DOHH2 (cell line): ENCODE measurements at regions not wholly inside any gene's neighbourhood (a gene's known extent, or its start where the extent isn't known, plus 50 kb on each side); places are given as distances from the start of the nearest gene placed in this dataset.

ENCODE experiments used
- H3F3A ChIP-seq: fragments of 200-600 bp; sonication (generic), shearing (Covaris generic); 2 replicates; pipeline ENCODE4 v1.6.0; 2016; ENCODE audit warnings: antibody characterized with exemption, mild to moderate bottlenecking; ENCODE audit not compliant: control insufficient read depth, insufficient read depth
- H3K27ac ChIP-seq: fragments of 200-600 bp; sonication (generic); 2 replicates; pipeline ENCODE4 v1.5.1; 2014; ENCODE audit warnings: low read depth, mild to moderate bottlenecking, low read length, moderate library complexity
- H3K27me3 ChIP-seq: fragments of 200-600 bp; sonication (generic); 2 replicates; pipeline ENCODE4 v1.6.1; 2014; ENCODE audit warnings: mild to moderate bottlenecking, low read length, mixed read lengths; ENCODE audit not compliant: control insufficient read depth
- H3K36me3 ChIP-seq: fragments of 200-600 bp; sonication (generic); 2 replicates; pipeline ENCODE4 v1.6.1; 2014; ENCODE audit warnings: mild to moderate bottlenecking, low read length, moderate library complexity, mixed read lengths; ENCODE audit not compliant: control insufficient read depth
- H3K4me1 ChIP-seq: fragments of 200-600 bp; sonication (generic); 2 replicates; pipeline ENCODE4 v1.6.1; 2014; ENCODE audit warnings: mild to moderate bottlenecking, low read length, mixed read lengths; ENCODE audit not compliant: control insufficient read depth
- H3K4me2 ChIP-seq: fragments of 200-600 bp; sonication (generic); 2 replicates; pipeline ENCODE4 v1.6.0; 2014; ENCODE audit warnings: mild to moderate bottlenecking, low read length, moderate library complexity
- H3K4me3 ChIP-seq: fragments of 200-600 bp; sonication (generic); 2 replicates; pipeline ENCODE4 v1.5.1; 2014; ENCODE audit warnings: mild to moderate bottlenecking, low read length, mixed read lengths
- H3K79me2 ChIP-seq: fragments of 200-600 bp; sonication (generic); 2 replicates; pipeline ENCODE4 v1.6.1; 2014; ENCODE audit warnings: mild to moderate bottlenecking, low read length, mixed read lengths; ENCODE audit not compliant: control insufficient read depth
- H3K9me2 ChIP-seq: fragments of 200-600 bp; sonication (generic); replicated peaks from 2 replicates; pipeline ENCODE4 v1.6.1; 2014; ENCODE audit warnings: mild to moderate bottlenecking, low read length, mixed read lengths; ENCODE audit not compliant: control insufficient read depth
- H3K9me3 ChIP-seq: fragments of 200-600 bp; sonication (generic); 2 replicates; pipeline ENCODE4 v1.6.1; 2014; ENCODE audit warnings: antibody characterized with exemption, low read length, mixed read lengths; ENCODE audit not compliant: control insufficient read depth, insufficient read depth
- H4K20me1 ChIP-seq: fragments of 200-600 bp; sonication (generic); 2 replicates; pipeline ENCODE4 v1.6.0; 2014; ENCODE audit warnings: low read depth, mild to moderate bottlenecking, antibody characterized with exemption, low read length, moderate library complexity; ENCODE audit not compliant: control insufficient read depth, insufficient read depth
- EZH2phosphoT487 ChIP-seq: fragments of 200-600 bp; sonication (generic); IDR thresholded peaks from 2 replicates; pipeline ENCODE4 v1.6.1; 2017; ENCODE audit warnings: borderline replicate concordance, mild to moderate bottlenecking, antibody characterized with exemption, low read length, moderate library complexity, mixed read lengths
- TF ChIP-seq, protein P1 (sequence below): fragments of 200-600 bp; sonication (generic); IDR thresholded peaks from one replicate; pipeline ENCODE4 v1.5.1; 2014; ENCODE audit warnings: antibody characterized with exemption, mild to moderate bottlenecking, low read depth, low read length; ENCODE audit not compliant: poor library complexity, severe bottlenecking

GRCh38 chr7:10015687-10016086 is 958.0 kb upstream of the PHF14 start:
- no peaks in the 10 kb centered on the region for H4K20me1 ChIP-seq
- H3K4me3 ChIP-seq = no peak overlapping the region
- H3K27ac ChIP-seq = no peak overlapping the region
- H3K4me2 ChIP-seq = no peak overlapping the region
- H3K4me1 ChIP-seq = no peaks in the 10 kb centered on the region
- H3K9me2 ChIP-seq = no peaks in the 10 kb centered on the region
- H3K9me3 ChIP-seq = peaks cover 9% of the 10 kb centered on the region; the same call in 1 of the 2 replicates
- TF ChIP-seq, protein P1, sequence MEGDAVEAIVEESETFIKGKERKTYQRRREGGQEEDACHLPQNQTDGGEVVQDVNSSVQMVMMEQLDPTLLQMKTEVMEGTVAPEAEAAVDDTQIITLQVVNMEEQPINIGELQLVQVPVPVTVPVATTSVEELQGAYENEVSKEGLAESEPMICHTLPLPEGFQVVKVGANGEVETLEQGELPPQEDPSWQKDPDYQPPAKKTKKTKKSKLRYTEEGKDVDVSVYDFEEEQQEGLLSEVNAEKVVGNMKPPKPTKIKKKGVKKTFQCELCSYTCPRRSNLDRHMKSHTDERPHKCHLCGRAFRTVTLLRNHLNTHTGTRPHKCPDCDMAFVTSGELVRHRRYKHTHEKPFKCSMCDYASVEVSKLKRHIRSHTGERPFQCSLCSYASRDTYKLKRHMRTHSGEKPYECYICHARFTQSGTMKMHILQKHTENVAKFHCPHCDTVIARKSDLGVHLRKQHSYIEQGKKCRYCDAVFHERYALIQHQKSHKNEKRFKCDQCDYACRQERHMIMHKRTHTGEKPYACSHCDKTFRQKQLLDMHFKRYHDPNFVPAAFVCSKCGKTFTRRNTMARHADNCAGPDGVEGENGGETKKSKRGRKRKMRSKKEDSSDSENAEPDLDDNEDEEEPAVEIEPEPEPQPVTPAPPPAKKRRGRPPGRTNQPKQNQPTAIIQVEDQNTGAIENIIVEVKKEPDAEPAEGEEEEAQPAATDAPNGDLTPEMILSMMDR = no peak
- TF ChIP-seq EZH2phosphoT487 = no peak
- H3K36me3 ChIP-seq = no peaks in the 10 kb centered on the region
- no peaks in the 10 kb centered on the region for H3F3A ChIP-seq
- no peaks in the 10 kb centered on the region for H3K27me3 ChIP-seq
- no peaks in the 10 kb centered on the region for H3K79me2 ChIP-seq

DNA sequence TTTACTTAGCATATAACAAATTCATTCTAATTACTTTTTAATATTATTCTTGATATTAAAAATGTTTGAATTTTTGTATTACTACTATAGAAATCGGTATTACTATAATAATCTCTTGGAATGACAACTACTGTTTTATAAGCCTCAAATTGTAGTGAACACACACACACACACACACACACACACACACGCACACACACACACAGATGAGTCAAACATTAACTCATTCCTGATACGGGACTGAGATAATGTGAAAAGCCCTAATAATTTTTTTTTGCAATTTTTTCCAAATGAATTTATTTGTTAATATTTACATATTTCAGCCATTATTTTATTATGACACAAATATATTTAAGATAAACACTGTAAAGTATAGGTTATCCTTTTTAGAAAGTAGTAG is 951.2 kb upstream of the PHF14 start:
- no peaks in the 10 kb centered on the region for H3K9me2 ChIP-seq
- H3K4me1 ChIP-seq = no peaks in the 10 kb centered on the region
- H3F3A ChIP-seq = no peaks in the 10 kb centered on the region
- no peaks in the 10 kb centered on the region for H4K20me1 ChIP-seq
- TF ChIP-seq, protein P1 = no peak
- no peak for TF ChIP-seq EZH2phosphoT487
- H3K27ac ChIP-seq = no peak overlapping the region
- no peaks in the 10 kb centered on the region for H3K79me2 ChIP-seq
- H3K27me3 ChIP-seq = no peaks in the 10 kb centered on the region
- H3K4me2 ChIP-seq = no peak overlapping the region
- H3K4me3 ChIP-seq = no peak overlapping the region
- no peaks in the 10 kb centered on the region for H3K36me3 ChIP-seq
- no peaks in the 10 kb centered on the region for H3K9me3 ChIP-seq

DNA sequence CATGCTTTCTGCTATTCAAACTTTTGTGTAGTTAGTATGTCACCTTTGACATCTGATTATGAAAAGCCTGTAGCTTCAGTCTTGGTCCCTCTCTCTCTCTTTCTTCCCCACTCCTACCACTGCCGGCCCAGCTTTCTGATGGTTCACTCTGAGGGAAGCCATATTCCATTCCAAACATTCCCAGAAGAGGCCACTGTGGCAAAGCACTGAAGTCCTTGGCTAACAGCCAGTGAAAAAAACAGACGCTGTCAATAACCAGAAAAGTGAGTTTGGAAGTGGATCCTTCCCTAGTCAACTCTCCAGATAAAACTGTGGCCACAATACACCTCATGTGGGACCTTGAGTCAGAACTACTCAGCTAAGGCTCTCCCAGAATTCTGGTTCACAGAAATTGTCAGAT is 950.7 kb upstream of the PHF14 start:
- H3K4me2 ChIP-seq = no peak overlapping the region
- H3K79me2 ChIP-seq = no peaks in the 10 kb centered on the region
- H3F3A ChIP-seq = no peaks in the 10 kb centered on the region
- no peaks in the 10 kb centered on the region for H3K36me3 ChIP-seq
- no peak overlapping the region for H3K4me3 ChIP-seq
- no peaks in the 10 kb centered on the region for H3K9me2 ChIP-seq
- H3K4me1 ChIP-seq = no peaks in the 10 kb centered on the region
- no peak for TF ChIP-seq EZH2phosphoT487
- TF ChIP-seq, protein P1 = no peak
- H3K27ac ChIP-seq = no peak overlapping the region
- no peaks in the 10 kb centered on the region for H3K9me3 ChIP-seq
- H3K27me3 ChIP-seq = no peaks in the 10 kb centered on the region
- no peaks in the 10 kb centered on the region for H4K20me1 ChIP-seq

DNA sequence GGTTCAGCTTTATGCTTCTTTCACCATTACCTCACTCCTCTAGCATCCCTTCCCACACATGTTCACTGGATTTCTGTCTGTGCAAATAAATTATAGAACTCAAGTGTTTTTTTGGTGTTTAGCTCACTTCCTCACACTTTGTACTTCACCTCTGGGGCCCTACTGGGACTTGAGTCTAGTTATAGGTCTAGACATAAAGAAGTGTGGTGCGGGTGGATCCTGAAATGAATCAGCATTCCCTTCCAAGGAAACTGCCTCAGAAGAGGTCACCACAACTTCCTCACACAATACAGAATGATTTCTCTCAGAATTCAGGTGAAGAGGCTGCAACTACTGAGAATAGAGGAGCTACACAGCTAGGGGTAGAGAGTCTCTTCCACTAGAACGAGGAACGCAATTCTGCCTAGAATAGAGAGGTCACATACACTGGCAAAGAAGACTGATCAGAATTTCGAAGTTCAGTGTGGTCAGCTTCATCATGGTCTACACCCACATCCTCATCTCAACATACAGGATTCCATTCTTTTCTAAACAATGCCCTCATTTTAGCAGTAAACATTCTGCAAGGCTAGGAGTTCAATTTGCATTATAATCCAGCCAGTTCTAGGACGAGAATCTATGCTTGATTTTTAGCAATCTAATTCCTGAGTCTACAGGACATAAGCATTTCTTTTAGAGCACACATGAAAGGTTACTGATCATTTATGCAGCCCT is 938.7 kb upstream of the PHF14 start:
- no peak overlapping the region for H3K27ac ChIP-seq
- TF ChIP-seq EZH2phosphoT487 = no peak
- TF ChIP-seq, protein P1 = no peak
- H3K4me2 ChIP-seq = no peak overlapping the region
- no peaks in the 10 kb centered on the region for H3F3A ChIP-seq
- H3K27me3 ChIP-seq = no peaks in the 10 kb centered on the region
- no peak overlapping the region for H3K4me3 ChIP-seq
- no peaks in the 10 kb centered on the region for H3K9me2 ChIP-seq
- no peaks in the 10 kb centered on the region for H3K36me3 ChIP-seq
- no peaks in the 10 kb centered on the region for H3K79me2 ChIP-seq
- no peaks in the 10 kb centered on the region for H3K9me3 ChIP-seq
- no peaks in the 10 kb centered on the region for H4K20me1 ChIP-seq
- H3K4me1 ChIP-seq = no peaks in the 10 kb centered on the region
